ENCODE measurements at regions not wholly inside any gene's neighbourhood (a gene's known extent, or its start where the extent isn't known, plus 50 kb on each side); places are given as distances from the start of the nearest gene placed in this dataset.

GRCh38 chr11:103832762-103833161 lies 203.7 kb upstream of the DDI1 start:
- Histone ChIP-seq H3K27me3 (no peaks in the 10 kb centered on the region), H3K4me1 (no peaks in the 10 kb centered on the region), H3K36me3 (no peaks in the 10 kb centered on the region), H3K27ac (no peak overlapping the region), H3K4me3 (no peak overlapping the region), H3K9me3 (peaks cover 0 to 23% of the 10 kb centered on the region in 2 donors)
- intact Hi-C loops (cut with DNase I; ENCODE audit: low total_unique reads) = no loop called here
- no peak for DNase-seq (ENCODE audit: low spot score in 2 of 2)
- TF ChIP-seq, protein P1, sequence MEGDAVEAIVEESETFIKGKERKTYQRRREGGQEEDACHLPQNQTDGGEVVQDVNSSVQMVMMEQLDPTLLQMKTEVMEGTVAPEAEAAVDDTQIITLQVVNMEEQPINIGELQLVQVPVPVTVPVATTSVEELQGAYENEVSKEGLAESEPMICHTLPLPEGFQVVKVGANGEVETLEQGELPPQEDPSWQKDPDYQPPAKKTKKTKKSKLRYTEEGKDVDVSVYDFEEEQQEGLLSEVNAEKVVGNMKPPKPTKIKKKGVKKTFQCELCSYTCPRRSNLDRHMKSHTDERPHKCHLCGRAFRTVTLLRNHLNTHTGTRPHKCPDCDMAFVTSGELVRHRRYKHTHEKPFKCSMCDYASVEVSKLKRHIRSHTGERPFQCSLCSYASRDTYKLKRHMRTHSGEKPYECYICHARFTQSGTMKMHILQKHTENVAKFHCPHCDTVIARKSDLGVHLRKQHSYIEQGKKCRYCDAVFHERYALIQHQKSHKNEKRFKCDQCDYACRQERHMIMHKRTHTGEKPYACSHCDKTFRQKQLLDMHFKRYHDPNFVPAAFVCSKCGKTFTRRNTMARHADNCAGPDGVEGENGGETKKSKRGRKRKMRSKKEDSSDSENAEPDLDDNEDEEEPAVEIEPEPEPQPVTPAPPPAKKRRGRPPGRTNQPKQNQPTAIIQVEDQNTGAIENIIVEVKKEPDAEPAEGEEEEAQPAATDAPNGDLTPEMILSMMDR (IDR thresholded peaks at IDR 0.05) = no peak
- TF ChIP-seq POLR2A (IDR thresholded peaks at IDR 0.05) (no peak), POLR2AphosphoS5 (IDR thresholded peaks at IDR 0.05) (no peak)

DNA sequence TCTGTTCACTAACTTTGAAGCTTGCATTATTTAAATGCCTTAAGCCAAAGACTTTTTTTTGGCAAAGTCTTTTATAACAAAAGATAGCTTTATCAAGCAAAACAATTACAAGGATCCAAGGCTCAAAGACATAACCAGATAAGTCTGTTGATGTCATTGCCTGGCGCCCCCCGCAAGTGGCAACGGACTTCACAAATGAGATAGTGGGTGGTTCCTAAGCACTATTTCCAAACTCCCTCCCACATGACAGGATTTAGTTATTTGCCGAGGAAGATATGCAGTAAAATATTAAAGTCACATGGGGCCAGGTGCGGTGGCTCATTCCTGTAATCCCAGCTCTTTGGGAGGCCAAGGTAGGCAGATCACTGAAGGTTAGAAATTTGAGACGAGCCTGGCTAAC lies 194.2 kb upstream of the DDI1 start:
- Histone ChIP-seq H3K27me3 (no peaks in the 10 kb centered on the region), H3K36me3 (no peaks in the 10 kb centered on the region), H3K4me3 (no peak overlapping the region), H3K27ac (no peak overlapping the region), H3K9me3 (no peaks in the 10 kb centered on the region), H3K4me1 (no peaks in the 10 kb centered on the region)
- DNase-seq (ENCODE audit: low spot score in 2 of 2) = no peak
- TF ChIP-seq, protein P1 (IDR thresholded peaks at IDR 0.05) = no peak
- no peak for TF ChIP-seq POLR2AphosphoS5 (IDR thresholded peaks at IDR 0.05)
- TF ChIP-seq POLR2A (IDR thresholded peaks at IDR 0.05) = no peak
- intact Hi-C loops (cut with DNase I; ENCODE audit: low total_unique reads) = no loop called here

GRCh38 chr11:103842795-103843194 lies 193.6 kb upstream of the DDI1 start:
- H3K27ac ChIP-seq = no peak overlapping the region
- TF ChIP-seq POLR2AphosphoS5 (IDR thresholded peaks at IDR 0.05) (no peak), POLR2A (IDR thresholded peaks at IDR 0.05) (no peak)
- TF ChIP-seq, protein P1 (IDR thresholded peaks at IDR 0.05) = no peak
- H3K36me3 ChIP-seq = no peaks in the 10 kb centered on the region
- intact Hi-C loops (cut with DNase I; ENCODE audit: low total_unique reads) = no loop called here
- H3K4me1 ChIP-seq = no peaks in the 10 kb centered on the region
- no peak overlapping the region for H3K4me3 ChIP-seq
- no peak for DNase-seq (ENCODE audit: low spot score in 2 of 2)
- H3K9me3 ChIP-seq = no peaks in the 10 kb centered on the region
- no peaks in the 10 kb centered on the region for H3K27me3 ChIP-seq

DNA sequence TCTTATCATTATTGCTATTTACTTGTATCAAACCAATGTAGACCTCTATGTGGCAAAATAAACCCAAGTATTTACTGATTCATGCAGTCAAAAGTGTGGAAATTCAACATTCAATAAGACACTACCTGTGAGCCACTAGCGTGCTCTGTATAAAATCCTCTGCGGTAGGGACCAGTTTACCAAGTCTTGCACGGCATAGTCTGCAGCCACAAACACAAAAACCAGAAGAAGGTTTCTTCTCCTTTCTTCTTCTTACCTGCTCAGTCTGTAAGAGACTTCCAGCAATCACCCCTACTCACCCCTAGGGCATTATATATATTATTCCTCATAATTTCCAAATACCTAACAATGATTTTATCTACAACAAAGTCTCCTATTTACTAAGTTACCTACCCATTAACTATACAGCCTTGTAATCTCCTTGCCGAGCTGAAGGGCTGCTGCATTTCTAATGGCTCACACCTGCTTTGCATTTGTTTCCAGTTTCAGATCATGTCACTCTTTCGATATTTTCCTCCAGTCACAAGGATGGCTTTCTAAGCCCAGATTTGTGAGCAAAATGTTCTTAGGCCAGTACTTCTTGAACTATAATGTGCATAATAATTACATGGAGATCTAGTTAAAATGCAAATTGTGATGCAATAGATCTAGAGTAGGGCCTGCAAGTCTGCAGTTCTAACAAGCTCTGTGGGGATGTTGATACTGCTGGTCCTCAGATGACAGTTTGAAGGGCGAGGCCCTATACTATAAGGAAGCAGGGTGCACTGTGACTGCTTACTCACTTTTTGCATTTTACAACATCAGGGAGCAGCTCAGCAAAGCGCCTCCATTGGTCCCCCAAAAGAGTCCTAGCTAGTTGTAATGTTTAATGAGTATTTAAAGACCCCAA lies 191.9 kb upstream of the DDI1 start:
- intact Hi-C loops (cut with DNase I; ENCODE audit: low total_unique reads) = no loop called here
- H3K4me3 ChIP-seq = no peak overlapping the region
- DNase-seq (ENCODE audit: low spot score in 2 of 2) = no peak
- no peaks in the 10 kb centered on the region for H3K9me3 ChIP-seq
- H3K4me1 ChIP-seq = no peaks in the 10 kb centered on the region
- H3K36me3 ChIP-seq = no peaks in the 10 kb centered on the region
- no peaks in the 10 kb centered on the region for H3K27me3 ChIP-seq
- no peak overlapping the region for H3K27ac ChIP-seq
- TF ChIP-seq, protein P1 (IDR thresholded peaks at IDR 0.05) = no peak
- TF ChIP-seq POLR2AphosphoS5 (IDR thresholded peaks at IDR 0.05) (no peak), POLR2A (IDR thresholded peaks at IDR 0.05) (no peak)

DNA sequence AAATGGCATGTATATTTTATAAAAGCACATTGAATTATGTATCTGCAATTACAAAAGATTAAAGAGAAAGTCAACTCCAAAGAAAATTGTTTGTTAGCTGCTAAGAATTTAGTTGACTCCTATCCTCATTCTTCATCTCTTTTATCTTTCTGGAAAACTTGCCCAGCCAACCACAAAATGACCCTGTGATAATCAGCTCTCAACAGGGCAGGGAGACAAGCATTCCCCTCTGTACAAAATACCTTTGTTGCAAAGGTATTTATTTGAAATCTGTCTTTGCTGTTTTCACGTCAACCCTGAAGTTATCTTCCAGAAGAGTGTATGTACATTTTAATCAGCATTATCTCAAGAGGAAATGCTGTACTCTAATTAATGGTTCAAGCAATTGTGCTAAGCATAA lies 191.1 kb upstream of the DDI1 start:
- no peaks in the 10 kb centered on the region for H3K36me3 ChIP-seq
- no peak for TF ChIP-seq POLR2A (IDR thresholded peaks at IDR 0.05)
- TF ChIP-seq POLR2AphosphoS5 (IDR thresholded peaks at IDR 0.05) = no peak
- TF ChIP-seq, protein P1 (IDR thresholded peaks at IDR 0.05) = no peak
- H3K4me3 ChIP-seq = no peak overlapping the region
- no peaks in the 10 kb centered on the region for H3K27me3 ChIP-seq
- H3K9me3 ChIP-seq = no peaks in the 10 kb centered on the region
- no peak for DNase-seq (ENCODE audit: low spot score in 2 of 2)
- H3K27ac ChIP-seq = no peak overlapping the region
- no peaks in the 10 kb centered on the region for H3K4me1 ChIP-seq
- intact Hi-C loops (cut with DNase I; ENCODE audit: low total_unique reads) = no loop called here
